Naive thymus-derived CD8-positive, alpha-beta T cell (primary cell): ENCODE measurements at regions not wholly inside any gene's neighbourhood (a gene's known extent, or its start where the extent isn't known, plus 50 kb on each side); places are given as distances from the start of the nearest gene placed in this dataset.

Experiments
- ATAC-seq, 2 donors: fragments of 150-1000 bp; cut with Tn5 transposase in 1 of 2; sonication (Bioruptor Pico), chemical (Tn5 transposase) in 1 of 2; 1 replicate in 1 of 2; 2 replicates in 1 of 2; pipeline ENCODE4 v1.10.0; 2021; ENCODE audit warnings: mild to moderate bottlenecking in 2 of 2, moderate library complexity in 2 of 2
- POLR2A ChIA-PET: fragments of 350-600 bp; sonication (Branson Sonifier 250); formaldehyde crosslinking; loops from one replicate; lab custom pipeline; 2021; ENCODE audit warnings: antibody characterized with exemption; lab: Charles Lee
- DNase-seq, 10 donors: peaks; one replicate each; pipeline versions ENCODE4 v3.0.0 to v3.0.0-alpha.2; 2020 to 2022
- H3K27ac Mint-ChIP-seq, 10 donors: one replicate each; pipeline ENCODE4 v1.8.0; 2020 to 2022; ENCODE audit warnings: mild to moderate bottlenecking in 10 of 10, mixed read lengths in 10 of 10, moderate library complexity in 4 of 10, inconsistent platforms in 1 of 10
- H3K27me3 Mint-ChIP-seq, 5 donors: one replicate each; pipeline ENCODE4 v1.8.0; 2021 to 2022; ENCODE audit warnings: mixed read lengths in 5 of 5
- H3K36me3 Mint-ChIP-seq, 3 donors: one replicate each; pipeline ENCODE4 v1.8.0; 2020 to 2022; ENCODE audit warnings: mixed read lengths in 3 of 3, mild to moderate bottlenecking in 2 of 3, inconsistent platforms in 1 of 3
- H3K4me1 Mint-ChIP-seq, 4 donors: one replicate each; pipeline ENCODE4 v1.8.0; 2021 to 2022; ENCODE audit warnings: mixed read lengths in 4 of 4
- H3K4me3 Mint-ChIP-seq, 10 donors: one replicate each; pipeline ENCODE4 v1.8.0; 2020 to 2022; ENCODE audit warnings: mild to moderate bottlenecking in 10 of 10, mixed read lengths in 10 of 10, moderate library complexity in 6 of 10, inconsistent platforms in 1 of 10
- H3K9me3 Mint-ChIP-seq, 9 donors: one replicate each; pipeline ENCODE4 v1.8.0; 2020 to 2022; ENCODE audit warnings: mixed read lengths in 9 of 9, mild to moderate bottlenecking in 3 of 9, inconsistent platforms in 1 of 9, moderate library complexity in 1 of 9

DNA sequence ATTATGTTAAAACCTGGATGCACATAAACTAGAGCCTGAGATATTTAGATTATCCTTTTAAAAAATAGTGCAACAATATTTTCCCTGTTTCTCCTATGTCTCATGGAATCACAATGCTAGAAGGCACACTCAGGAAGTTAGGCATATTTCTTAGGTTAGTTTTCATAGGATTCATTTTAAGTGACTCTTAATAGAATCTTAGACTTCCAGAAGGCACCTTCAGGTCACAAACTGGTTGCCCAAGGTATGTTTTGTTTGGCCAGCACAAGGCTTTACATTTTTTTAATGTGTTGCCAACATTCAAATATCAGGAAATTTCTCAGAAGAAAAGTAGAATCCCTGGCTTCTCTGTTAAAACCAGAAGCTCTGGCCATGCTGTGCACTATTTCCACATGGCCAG is 129.3 kb downstream of the LNPK start:
- POLR2A ChIA-PET, result no interaction called here
- ATAC-seq (no peak), DNase-seq (no peak)
- H3K27me3 Mint-ChIP-seq, result peaks cover 4 to 42% (median 14%) of the 10 kb centered on the region in 5 donors
- no peaks in the 10 kb centered on the region for H3K36me3 Mint-ChIP-seq
- no peak overlapping the region for H3K27ac Mint-ChIP-seq
- H3K4me1 Mint-ChIP-seq, result no peaks in the 10 kb centered on the region
- peaks cover 0 to 8% (median 0%) of the 10 kb centered on the region in 9 donors for H3K9me3 Mint-ChIP-seq
- no peak overlapping the region for H3K4me3 Mint-ChIP-seq

DNA sequence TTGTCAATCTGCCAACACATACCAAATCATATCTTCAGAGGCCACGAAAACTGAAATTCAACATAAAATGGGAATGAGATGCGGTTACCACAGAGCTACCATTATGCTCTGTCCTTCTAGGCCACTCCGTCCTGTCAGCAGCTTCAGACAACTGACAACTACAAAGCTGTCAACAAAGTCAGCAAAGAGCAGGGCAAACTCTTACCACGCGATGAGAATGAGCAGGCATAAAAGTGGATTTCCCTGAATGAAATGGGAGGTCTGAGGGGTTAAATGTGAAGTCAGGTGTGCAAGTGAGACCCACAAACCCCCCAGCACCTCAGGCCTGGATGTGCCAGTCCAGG is 130.1 kb downstream of the LNPK start:
- peaks cover 7 to 38% (median 17%) of the 10 kb centered on the region in 5 donors for H3K27me3 Mint-ChIP-seq
- no peaks in the 10 kb centered on the region for H3K4me1 Mint-ChIP-seq
- H3K4me3 Mint-ChIP-seq, result no peak overlapping the region
- POLR2A ChIA-PET, result no interaction called here
- no peak for ATAC-seq
- no peaks in the 10 kb centered on the region for H3K36me3 Mint-ChIP-seq
- peaks cover 0 to 8% (median 0%) of the 10 kb centered on the region in 9 donors for H3K9me3 Mint-ChIP-seq
- H3K27ac Mint-ChIP-seq, result no peak overlapping the region
- DNase-seq, result no peak

DNA sequence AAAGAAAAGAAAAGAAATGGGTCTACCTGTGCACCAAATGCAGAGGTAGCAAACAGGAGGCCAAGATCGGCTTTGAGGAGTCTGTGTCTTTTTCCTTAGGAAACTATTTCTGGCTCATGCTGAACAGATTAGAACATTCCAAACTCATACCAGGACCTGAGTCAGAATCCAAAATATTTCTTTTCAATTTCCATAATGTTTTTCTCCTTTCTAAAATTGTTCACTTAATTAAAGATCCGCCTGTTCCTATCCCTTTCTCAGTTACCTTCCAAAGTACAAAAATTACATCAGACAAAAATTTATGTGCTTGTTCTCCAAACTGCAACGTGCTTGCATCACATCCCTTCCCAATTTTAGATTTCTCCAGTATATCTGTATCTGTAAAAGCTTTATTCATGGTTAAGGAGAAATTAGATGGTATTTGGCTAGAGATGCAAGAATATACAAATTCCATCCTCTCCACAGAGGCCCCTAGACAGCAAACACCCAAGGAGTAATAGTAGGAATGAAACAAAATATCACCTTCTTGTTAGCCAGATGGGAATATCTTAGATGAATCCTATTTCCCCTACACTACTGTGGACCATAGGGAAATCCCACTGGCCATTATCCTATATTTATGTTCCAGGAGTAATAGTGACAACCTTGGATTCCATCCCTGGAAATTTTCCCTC is 130.6 kb downstream of the LNPK start:
- ATAC-seq, result no peak
- no peak overlapping the region for H3K4me3 Mint-ChIP-seq
- DNase-seq, result no peak
- H3K9me3 Mint-ChIP-seq, result peaks cover 0 to 8% (median 0%) of the 10 kb centered on the region in 9 donors
- H3K4me1 Mint-ChIP-seq, result no peaks in the 10 kb centered on the region
- H3K27me3 Mint-ChIP-seq, result peaks cover 10 to 38% (median 18%) of the 10 kb centered on the region in 5 donors
- POLR2A ChIA-PET, result no interaction called here
- H3K36me3 Mint-ChIP-seq, result no peaks in the 10 kb centered on the region
- H3K27ac Mint-ChIP-seq, result no peak overlapping the region

DNA sequence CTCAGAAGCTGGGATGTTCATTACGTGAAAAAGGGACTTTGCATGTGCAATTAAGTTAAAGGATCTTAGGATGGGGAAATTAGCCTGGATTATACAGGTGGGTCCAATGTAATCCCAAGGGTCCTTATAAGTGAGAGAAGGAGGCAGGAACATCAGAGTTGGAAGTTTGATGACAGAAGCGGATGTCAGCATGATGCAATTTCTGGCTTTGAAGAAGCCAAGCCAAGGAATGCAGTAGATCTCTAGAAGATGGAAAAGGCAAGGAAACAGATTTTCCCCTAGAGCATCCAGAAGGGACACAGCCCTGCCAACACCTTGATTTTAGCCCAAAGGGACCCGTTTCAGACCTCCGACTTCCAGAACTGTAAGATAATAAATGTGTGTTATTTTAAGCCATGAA is 136.4 kb downstream of the LNPK start:
- Mint-ChIP-seq H3K27me3 (peaks cover 12 to 45% (median 16%) of the 10 kb centered on the region in 5 donors), H3K27ac (no peak overlapping the region), H3K4me3 (no peak overlapping the region), H3K36me3 (no peaks in the 10 kb centered on the region), H3K4me1 (no peaks in the 10 kb centered on the region), H3K9me3 (peaks cover 0 to 8% (median 0%) of the 10 kb centered on the region in 9 donors)
- POLR2A ChIA-PET, result no interaction called here
- DNase-seq, result no peak
- no peak for ATAC-seq

DNA sequence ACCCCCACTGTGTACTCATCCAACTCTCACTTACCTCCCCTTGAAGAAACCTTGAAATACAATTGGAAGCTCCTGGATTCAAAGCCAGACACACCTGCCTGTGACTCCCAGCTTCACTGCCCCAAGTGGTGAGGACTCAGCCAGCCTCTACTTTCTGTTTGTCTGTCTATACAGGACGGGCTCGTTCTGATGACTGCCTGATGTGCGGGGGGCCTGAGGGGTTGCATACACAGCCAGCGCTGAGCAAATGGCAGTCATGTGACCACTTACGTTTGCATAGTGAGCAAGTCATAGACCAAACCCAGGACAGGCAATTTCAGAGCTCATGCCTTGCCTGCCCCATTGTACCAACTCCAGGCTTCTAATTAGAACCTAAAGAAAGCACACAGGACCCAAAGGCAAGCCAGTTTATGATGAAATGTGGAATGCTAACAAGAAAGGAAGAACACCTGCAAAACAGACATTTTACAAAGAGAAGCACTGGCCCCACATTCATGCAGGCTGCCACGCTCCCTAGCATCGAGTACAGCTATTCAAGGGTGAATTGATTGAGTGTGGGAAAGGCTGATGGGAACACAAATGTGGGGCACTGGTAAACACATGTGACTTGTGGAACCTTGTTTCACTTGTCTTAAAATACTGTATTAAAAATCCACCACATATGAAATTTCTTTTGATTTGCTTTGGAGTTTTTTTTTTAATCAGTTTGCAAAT is 137.8 kb downstream of the LNPK start:
- H3K4me3 Mint-ChIP-seq, result no peak overlapping the region
- no peak overlapping the region for H3K27ac Mint-ChIP-seq
- no peaks in the 10 kb centered on the region for H3K4me1 Mint-ChIP-seq
- peaks cover 0 to 13% (median 0%) of the 10 kb centered on the region in 9 donors for H3K9me3 Mint-ChIP-seq
- DNase-seq (no peak), ATAC-seq (no peak)
- peaks cover 15 to 51% (median 20%) of the 10 kb centered on the region in 5 donors for H3K27me3 Mint-ChIP-seq
- no peaks in the 10 kb centered on the region for H3K36me3 Mint-ChIP-seq
- POLR2A ChIA-PET, result no interaction called here

DNA sequence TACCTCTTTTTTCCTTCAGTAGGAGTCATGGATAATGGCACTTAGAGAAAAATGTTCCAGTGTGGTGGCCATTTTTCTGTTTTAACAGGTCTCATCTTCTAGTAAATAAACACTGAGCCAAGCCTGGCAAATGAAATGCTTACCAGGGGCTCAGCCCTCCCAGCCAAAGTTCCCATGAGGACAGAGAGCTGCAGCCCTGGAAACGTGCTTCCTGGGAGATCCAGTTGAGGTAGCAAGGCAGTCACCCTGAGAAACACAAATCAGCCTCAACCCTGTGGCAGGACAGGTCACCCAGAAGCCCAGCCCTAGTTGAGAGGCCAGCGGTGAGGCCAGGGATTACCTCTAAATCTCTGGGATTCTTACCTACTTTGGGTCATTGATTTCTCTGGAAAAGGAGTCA is 140.1 kb downstream of the LNPK start:
- no peak for DNase-seq
- POLR2A ChIA-PET, result no interaction called here
- Mint-ChIP-seq H3K27ac (no peak overlapping the region), H3K9me3 (peaks cover 0 to 14% (median 0%) of the 10 kb centered on the region in 9 donors), H3K36me3 (no peaks in the 10 kb centered on the region), H3K27me3 (peaks cover 9 to 42% (median 18%) of the 10 kb centered on the region in 5 donors), H3K4me3 (no peak overlapping the region), H3K4me1 (no peaks in the 10 kb centered on the region)
- ATAC-seq, result no peak

DNA sequence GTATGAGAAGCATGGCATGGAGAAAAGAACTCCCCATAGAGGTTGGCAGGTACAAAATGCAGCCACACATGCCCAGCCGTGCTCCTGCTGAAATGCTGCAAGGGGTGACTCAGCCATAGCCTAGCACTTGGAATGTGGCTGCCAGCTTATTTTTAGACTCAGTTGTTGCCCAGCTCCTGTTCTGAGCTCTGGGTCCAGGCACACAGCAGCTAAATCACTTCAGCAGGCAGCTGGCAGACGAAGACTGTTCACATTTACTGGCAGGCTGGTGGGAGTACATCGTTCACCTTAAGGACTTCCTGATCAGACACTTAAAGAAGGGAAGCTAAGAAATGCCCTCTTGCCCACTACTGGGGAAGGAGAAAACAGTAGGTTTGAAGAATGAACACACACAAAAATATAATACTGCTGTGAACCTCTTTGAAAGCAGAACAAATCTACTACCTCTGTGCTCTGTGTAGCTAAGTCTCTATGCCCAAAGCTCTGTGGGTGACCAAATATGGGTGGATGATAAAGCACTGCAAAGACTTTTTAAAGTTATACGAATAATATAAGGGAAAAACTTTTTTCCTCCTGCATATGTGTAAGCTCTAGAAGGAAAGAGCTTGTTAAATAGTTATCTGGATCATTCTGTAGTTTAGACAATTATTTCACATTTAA is 146.1 kb downstream of the LNPK start:
- Mint-ChIP-seq H3K36me3 (no peaks in the 10 kb centered on the region), H3K4me3 (no peak overlapping the region), H3K27me3 (peaks cover 0 to 23% (median 6%) of the 10 kb centered on the region in 5 donors), H3K4me1 (no peaks in the 10 kb centered on the region), H3K27ac (no peak overlapping the region), H3K9me3 (peaks cover 0 to 20% (median 0%) of the 10 kb centered on the region in 9 donors)
- POLR2A ChIA-PET, result no interaction called here
- DNase-seq (no peak), ATAC-seq (no peak)

DNA sequence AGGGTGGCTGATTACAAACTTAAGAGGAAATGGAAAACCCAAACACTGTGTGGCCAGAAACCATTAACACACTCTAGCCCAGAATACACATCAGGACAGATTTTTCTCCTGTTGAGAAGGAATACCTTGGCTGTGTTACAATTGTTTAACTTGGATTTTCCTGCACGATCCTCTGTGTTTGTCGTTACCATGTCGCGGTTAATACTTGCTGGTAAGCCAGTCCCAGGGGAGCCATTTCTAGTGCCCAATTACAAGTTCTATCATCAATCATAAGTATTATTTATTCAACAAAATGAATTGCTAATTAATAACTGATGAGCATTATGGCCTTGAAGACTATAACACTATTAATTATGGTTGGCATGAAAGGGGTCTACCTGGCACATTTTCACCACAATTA is 146.8 kb downstream of the LNPK start:
- POLR2A ChIA-PET, result no interaction called here
- Mint-ChIP-seq H3K27me3 (peaks cover 0 to 26% (median 8%) of the 10 kb centered on the region in 5 donors), H3K27ac (no peak overlapping the region), H3K4me3 (no peak overlapping the region), H3K36me3 (no peaks in the 10 kb centered on the region), H3K4me1 (no peaks in the 10 kb centered on the region), H3K9me3 (peaks cover 0 to 20% (median 0%) of the 10 kb centered on the region in 9 donors)
- no peak for DNase-seq
- no peak for ATAC-seq

DNA sequence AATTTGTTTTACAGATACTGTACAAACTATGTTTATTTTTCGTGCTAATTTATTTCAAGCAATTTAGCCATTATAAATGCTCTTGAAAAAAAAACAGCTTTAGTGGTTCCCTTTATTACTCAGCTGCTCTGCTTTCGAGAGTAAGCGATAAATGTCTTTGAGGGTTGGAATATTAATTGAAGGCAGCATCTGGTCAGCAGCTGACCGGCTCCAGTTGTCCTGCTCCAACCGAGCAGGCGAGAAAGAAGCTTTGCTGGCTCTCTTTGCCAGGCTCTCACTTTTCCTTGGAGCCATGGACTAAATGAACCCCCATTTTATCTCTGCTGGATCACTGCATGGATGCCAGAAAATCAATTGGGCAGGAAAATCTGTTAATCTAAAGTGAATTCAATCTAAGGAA is 147.4 kb downstream of the LNPK start:
- POLR2A ChIA-PET, result no interaction called here
- peaks cover 0 to 22% (median 4%) of the 10 kb centered on the region in 5 donors for H3K27me3 Mint-ChIP-seq
- no peak for ATAC-seq

DNA sequence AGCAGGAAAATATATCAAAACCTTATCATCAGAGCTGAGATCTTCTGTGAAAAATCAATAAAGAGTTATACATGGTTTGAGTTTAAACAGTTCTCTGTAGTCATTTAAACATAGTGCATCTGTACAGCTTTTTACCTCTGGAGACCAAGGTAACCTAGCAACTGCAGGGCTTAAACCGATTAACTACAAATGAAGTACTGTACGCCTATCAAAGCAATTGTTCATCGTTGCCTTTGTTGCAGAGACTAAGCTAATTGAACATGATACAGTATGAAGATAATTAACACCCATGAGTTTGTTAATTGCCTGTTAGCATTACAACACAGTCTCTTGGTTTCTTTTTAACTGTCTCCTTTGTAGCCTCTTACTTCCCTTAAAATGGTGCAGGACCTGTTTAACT is 147.9 kb downstream of the LNPK start:
- DNase-seq (no peak), ATAC-seq (no peak)
- POLR2A ChIA-PET, result no interaction called here
- peaks cover 0 to 19% (median 0%) of the 10 kb centered on the region in 9 donors for H3K9me3 Mint-ChIP-seq
- no peak overlapping the region for H3K27ac Mint-ChIP-seq
- no peaks in the 10 kb centered on the region for H3K4me1 Mint-ChIP-seq
- H3K36me3 Mint-ChIP-seq, result no peaks in the 10 kb centered on the region
- peaks cover 0 to 22% (median 4%) of the 10 kb centered on the region in 5 donors for H3K27me3 Mint-ChIP-seq
- H3K4me3 Mint-ChIP-seq, result no peak overlapping the region

More for the DNA sequence above, 147.4 kb downstream of the LNPK start:
- no peak for DNase-seq
- Mint-ChIP-seq H3K4me1 (no peaks in the 10 kb centered on the region), H3K27ac (no peak overlapping the region), H3K9me3 (peaks cover 0 to 20% (median 0%) of the 10 kb centered on the region in 9 donors), H3K4me3 (no peak overlapping the region), H3K36me3 (no peaks in the 10 kb centered on the region)

DNA sequence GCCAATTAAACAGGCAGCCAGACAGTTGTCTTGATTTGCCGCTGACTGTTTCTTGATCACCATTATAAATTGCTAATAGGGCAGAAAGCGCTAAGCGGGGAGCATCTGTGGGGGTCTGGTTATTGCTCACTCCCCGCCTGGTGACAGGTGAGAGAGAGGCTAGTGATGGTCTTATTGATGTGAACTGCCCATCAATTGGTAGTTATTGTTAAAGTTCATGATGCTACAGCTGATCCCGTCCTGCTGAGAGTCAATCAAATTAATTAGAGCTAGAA is 148.5 kb downstream of the LNPK start:
- POLR2A ChIA-PET, result no interaction called here
- DNase-seq, result no peak
- Mint-ChIP-seq H3K4me1 (no peaks in the 10 kb centered on the region), H3K27ac (no peak overlapping the region), H3K36me3 (no peaks in the 10 kb centered on the region), H3K27me3 (peaks cover 0 to 22% (median 4%) of the 10 kb centered on the region in 5 donors), H3K9me3 (peaks cover 0 to 13% (median 0%) of the 10 kb centered on the region in 9 donors), H3K4me3 (no peak overlapping the region)
- no peak for ATAC-seq

DNA sequence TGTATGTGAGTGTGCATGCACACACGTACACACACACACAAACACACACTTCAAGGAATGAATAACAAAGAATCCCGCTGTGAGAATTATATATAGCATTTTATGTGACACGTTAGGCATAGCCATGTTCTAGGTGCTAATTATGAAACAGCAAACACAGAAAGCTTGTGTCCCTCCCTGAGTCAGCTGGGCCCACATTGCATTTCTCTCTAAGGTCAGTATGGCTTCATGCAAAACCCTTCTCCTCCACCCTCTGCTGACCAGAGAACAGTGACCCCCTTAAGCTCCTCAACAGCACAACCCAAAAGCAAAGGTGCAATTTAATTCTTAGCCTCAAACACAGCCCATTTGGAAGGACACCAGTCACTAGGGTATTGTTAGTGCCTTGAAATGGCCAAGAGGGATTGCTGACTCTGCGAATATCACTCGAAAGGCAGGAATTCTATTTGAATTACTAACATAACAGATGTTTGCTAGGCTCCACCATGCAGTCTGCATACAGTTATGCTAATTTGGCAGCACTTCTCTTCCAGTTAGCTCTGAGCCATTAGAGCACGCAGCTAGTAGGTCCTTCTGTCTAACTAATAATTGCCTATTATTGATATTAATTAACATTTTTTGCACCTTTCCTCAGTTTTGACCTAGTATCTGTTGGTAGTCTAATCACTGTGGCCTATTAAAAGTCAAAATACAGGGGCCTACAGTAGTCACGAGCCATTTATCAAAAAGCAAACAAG is 149.0 kb downstream of the LNPK start:
- Mint-ChIP-seq H3K4me3 (no peak overlapping the region), H3K4me1 (no peaks in the 10 kb centered on the region), H3K9me3 (peaks cover 0 to 9% (median 0%) of the 10 kb centered on the region in 9 donors), H3K27ac (no peak overlapping the region), H3K27me3 (peaks cover 0 to 25% (median 6%) of the 10 kb centered on the region in 5 donors), H3K36me3 (no peaks in the 10 kb centered on the region)
- DNase-seq, result no peak
- POLR2A ChIA-PET, result no interaction called here
- ATAC-seq, result no peak

DNA sequence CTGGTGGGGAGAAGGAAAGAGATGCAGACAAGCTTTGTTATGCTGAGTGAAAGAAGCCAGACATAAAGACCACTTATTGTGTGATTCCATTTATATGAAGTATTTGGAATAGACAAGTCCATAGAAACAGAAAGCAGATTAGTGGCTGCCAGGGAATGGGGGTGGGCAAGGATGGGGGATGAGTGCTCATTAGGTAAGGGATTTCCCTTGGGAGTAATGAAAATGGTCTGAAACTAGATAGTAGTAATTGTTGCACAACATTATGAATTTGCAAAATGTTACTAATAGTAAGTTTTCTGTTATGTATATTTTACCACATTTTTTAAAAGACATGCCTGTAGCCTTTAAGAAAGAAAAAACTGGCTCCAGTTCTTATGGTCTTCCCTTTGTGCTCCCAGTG is 154.9 kb downstream of the LNPK start:
- no peaks in the 10 kb centered on the region for H3K4me1 Mint-ChIP-seq
- ATAC-seq, result no peak
- POLR2A ChIA-PET, result no interaction called here
- peaks cover 0 to 5% (median 0%) of the 10 kb centered on the region in 9 donors for H3K9me3 Mint-ChIP-seq
- H3K4me3 Mint-ChIP-seq, result no peak overlapping the region
- H3K27ac Mint-ChIP-seq, result no peak overlapping the region
- H3K27me3 Mint-ChIP-seq, result peaks cover 2 to 56% (median 11%) of the 10 kb centered on the region in 5 donors
- H3K36me3 Mint-ChIP-seq, result no peaks in the 10 kb centered on the region
- DNase-seq, result no peak
